HEK293 (cell line): ENCODE measurements at regions not wholly inside any gene's neighbourhood (a gene's known extent, or its start where the extent isn't known, plus 50 kb on each side); places are given as distances from the start of the nearest gene placed in this dataset.

Experiments used
- CTCF ChIA-PET: fragments of 350-600 bp; formaldehyde crosslinking; extraction: SDS; loops from one replicate; lab custom pipeline; 2021; ENCODE audit warnings: antibody characterized with exemption; lab: Yijun Ruan, JAX
- POLR2A ChIA-PET: fragments of 300-600 bp; formaldehyde crosslinking; extraction: SDS; loops from one replicate; lab custom pipeline; 2020; ENCODE audit warnings: antibody characterized with exemption, inconsistent platforms; lab: Yijun Ruan, JAX
- H3K27ac ChIP-seq: fragments of 200-500 bp; sonication (Bioruptor generic); 2 replicates; pipeline ENCODE4 v1.5.1; 2014; ENCODE audit warnings: low read depth, low read length, control low read depth, inconsistent platforms; ENCODE audit errors: extremely low read depth
- H3K36me3 ChIP-seq, 2 experiments: fragments of 200-500 bp in 1 of 2; sonication (Bioruptor generic) in 1 of 2; 1 replicate in 1 of 2; 2 replicates in 1 of 2; pipeline ENCODE4 v1.5.1; 2014 to 2017; ENCODE audit warnings: inconsistent platforms in 2 of 2, low read length in 2 of 2; ENCODE audit not compliant: control insufficient read depth in 2 of 2, insufficient read depth in 1 of 2
- H3K4me1 ChIP-seq: fragments of 200-500 bp; sonication (Bioruptor generic); 2 replicates; pipeline ENCODE4 v1.5.1; 2014; ENCODE audit warnings: mild to moderate bottlenecking, low read length, inconsistent platforms; ENCODE audit not compliant: control insufficient read depth, insufficient read depth
- H3K4me3 ChIP-seq: 2 replicates; pipeline ENCODE4 v1.5.1; 2011; ENCODE audit warnings: low read depth, mild to moderate bottlenecking, control low read depth, low read length, moderate library complexity
- H3K9me3 ChIP-seq: fragments of 200-500 bp; sonication (Bioruptor generic); 2 replicates; pipeline ENCODE4 v1.5.1; 2014; ENCODE audit warnings: low read depth, low read length, inconsistent platforms; ENCODE audit not compliant: control insufficient read depth, insufficient read depth
- BCL11B ChIP-seq: fragments of 450-650 bp; formaldehyde crosslinking; IDR thresholded peaks from 2 replicates; pipeline ENCODE4 v1.5.1; 2016; ENCODE audit warnings: low read depth, missing biosample characterization, missing genetic modification characterization
- ELK4 ChIP-seq: IDR thresholded peaks from 2 replicates; pipeline ENCODE4 v1.6.1; 2011; ENCODE audit warnings: mild to moderate bottlenecking, low read depth, low read length, borderline replicate concordance
- HOXD13 ChIP-seq: sonication (generic); formaldehyde crosslinking; IDR thresholded peaks from 2 replicates; pipeline ENCODE4 v1.8.0; 2022; ENCODE audit warnings: missing genetic modification reagents, borderline replicate concordance
- SETDB1 ChIP-seq: IDR thresholded peaks from one replicate; pipeline ENCODE4 v1.6.1; 2017; ENCODE audit warnings: mild to moderate bottlenecking, low read length, moderate library complexity, mixed read lengths; ENCODE audit not compliant: insufficient read length
- TRIM28 ChIP-seq: IDR thresholded peaks from 2 replicates; pipeline ENCODE4 v1.6.1; 2011; ENCODE audit warnings: low read length, control low read depth, borderline replicate concordance
- ZBTB17 ChIP-seq: fragments of 450-650 bp; formaldehyde crosslinking; IDR thresholded peaks from 2 replicates; pipeline ENCODE4 v1.5.1; 2016; ENCODE audit warnings: missing biosample characterization, missing genetic modification characterization
- ZNF133 ChIP-seq: fragments of 450-650 bp; formaldehyde crosslinking; IDR thresholded peaks from 2 replicates; pipeline ENCODE4 v1.5.1; 2016; ENCODE audit warnings: missing biosample characterization, missing genetic modification characterization
- ZNF148 ChIP-seq: fragments of 450-650 bp; formaldehyde crosslinking; IDR thresholded peaks from 2 replicates; pipeline ENCODE4 v1.5.0; 2017; ENCODE audit warnings: missing biosample characterization, missing genetic modification characterization, borderline replicate concordance
- ZNF155 ChIP-seq: fragments of 450-650 bp; formaldehyde crosslinking; IDR thresholded peaks from 2 replicates; pipeline ENCODE4 v1.5.1; 2016; ENCODE audit warnings: missing biosample characterization, missing genetic modification characterization
- ZNF157 ChIP-seq: fragments of 450-650 bp; formaldehyde crosslinking; IDR thresholded peaks from 2 replicates; pipeline ENCODE4 v1.5.1; 2016; ENCODE audit warnings: missing biosample characterization, missing genetic modification characterization
- ZNF19 ChIP-seq: fragments of 450-650 bp; formaldehyde crosslinking; IDR thresholded peaks from 2 replicates; pipeline ENCODE4; 2016; ENCODE audit warnings: missing biosample characterization, missing genetic modification characterization, low read depth
- ZNF221 ChIP-seq: fragments of 450-650 bp; formaldehyde crosslinking; IDR thresholded peaks from 2 replicates; pipeline ENCODE4 v1.5.1; 2017; ENCODE audit warnings: missing biosample characterization, missing genetic modification characterization, borderline replicate concordance
- ZNF311 ChIP-seq: fragments of 450-650 bp; formaldehyde crosslinking; IDR thresholded peaks from 2 replicates; pipeline ENCODE4 v1.5.1; 2017; ENCODE audit warnings: missing biosample characterization, missing genetic modification characterization, borderline replicate concordance
- ZNF37A ChIP-seq: fragments of 450-650 bp; IDR thresholded peaks from 2 replicates; pipeline ENCODE4 v1.5.1; 2018; ENCODE audit warnings: missing biosample characterization, missing genetic modification characterization
- ZNF423 ChIP-seq: fragments of 450-650 bp; formaldehyde crosslinking; IDR thresholded peaks from 2 replicates; pipeline ENCODE4 v1.5.1; 2016; ENCODE audit warnings: missing biosample characterization, missing genetic modification characterization
- ZNF488 ChIP-seq: fragments of 450-650 bp; formaldehyde crosslinking; IDR thresholded peaks from 2 replicates; pipeline ENCODE4 v1.5.1; 2016; ENCODE audit warnings: missing biosample characterization, missing genetic modification characterization
- ZNF510 ChIP-seq: fragments of 450-650 bp; formaldehyde crosslinking; IDR thresholded peaks from 2 replicates; pipeline ENCODE4 v1.5.1; 2018; ENCODE audit warnings: mild to moderate bottlenecking, missing genetic modification characterization, missing biosample characterization; ENCODE audit not compliant: insufficient replicate concordance
- ZNF514 ChIP-seq: fragments of 450-650 bp; formaldehyde crosslinking; IDR thresholded peaks from 2 replicates; pipeline ENCODE4 v1.5.1; 2016; ENCODE audit warnings: missing biosample characterization, missing genetic modification characterization
- ZNF558 ChIP-seq: fragments of 450-650 bp; formaldehyde crosslinking; IDR thresholded peaks from 2 replicates; pipeline ENCODE4 v1.5.1; 2016; ENCODE audit warnings: missing biosample characterization, missing genetic modification characterization
- ZNF629 ChIP-seq: fragments of 450-650 bp; formaldehyde crosslinking; IDR thresholded peaks from 2 replicates; pipeline ENCODE4 v1.5.1; 2017; ENCODE audit warnings: missing biosample characterization, missing genetic modification characterization
- ZNF658 ChIP-seq: fragments of 450-650 bp; formaldehyde crosslinking; IDR thresholded peaks from 2 replicates; pipeline ENCODE4; 2016; ENCODE audit warnings: missing biosample characterization, missing genetic modification characterization
- ZNF76 ChIP-seq: fragments of 450-650 bp; formaldehyde crosslinking; IDR thresholded peaks from 2 replicates; pipeline ENCODE4; 2016; ENCODE audit warnings: low read depth, missing biosample characterization, missing genetic modification characterization, borderline replicate concordance
- ZNF776 ChIP-seq: fragments of 450-650 bp; formaldehyde crosslinking; IDR thresholded peaks from 2 replicates; pipeline ENCODE4 v1.5.0; 2017; ENCODE audit warnings: missing biosample characterization, missing genetic modification characterization, borderline replicate concordance
- ZNF777 ChIP-seq: fragments of 450-650 bp; formaldehyde crosslinking; IDR thresholded peaks from 2 replicates; pipeline ENCODE4 v1.5.1; 2017; ENCODE audit warnings: missing biosample characterization, missing genetic modification characterization, borderline replicate concordance
- ZNF785 ChIP-seq: fragments of 450-650 bp; formaldehyde crosslinking; IDR thresholded peaks from 2 replicates; pipeline ENCODE4 v1.5.1; 2016; ENCODE audit warnings: missing biosample characterization, missing genetic modification characterization
- ZNF792 ChIP-seq: fragments of 450-650 bp; formaldehyde crosslinking; IDR thresholded peaks from 2 replicates; pipeline ENCODE4 v1.5.1; 2016; ENCODE audit warnings: missing biosample characterization, missing genetic modification characterization
- TF ChIP-seq, protein P1 (sequence below): fragments of 450-650 bp; formaldehyde crosslinking; IDR thresholded peaks from 2 replicates; pipeline ENCODE4 v1.5.1; 2017; ENCODE audit warnings: missing biosample characterization, missing genetic modification characterization
- TF ChIP-seq, protein P2 (sequence below): fragments of 450-650 bp; formaldehyde crosslinking; IDR thresholded peaks from 2 replicates; pipeline ENCODE4 v1.5.1; 2016; ENCODE audit warnings: missing biosample characterization, missing genetic modification characterization

DNA sequence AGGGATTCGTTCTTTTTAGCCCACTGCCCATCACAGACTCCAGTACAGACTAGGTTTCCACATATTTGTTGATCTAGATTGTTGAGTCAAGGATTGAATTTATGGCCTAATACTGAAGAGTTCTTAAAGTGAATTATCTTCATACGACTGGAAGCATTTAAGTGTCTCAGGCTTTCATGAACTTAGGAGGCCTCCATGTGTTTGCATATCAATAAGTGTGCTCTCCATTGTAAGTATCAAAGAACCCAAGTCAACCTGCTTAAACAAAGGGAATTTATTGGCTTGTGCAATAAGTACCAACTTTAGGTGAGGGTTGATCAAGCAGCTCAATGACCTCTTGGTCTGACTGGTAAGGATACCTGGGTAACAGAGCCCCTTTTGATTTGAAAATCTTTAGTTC, 382.1 kb downstream of the PDCD6IP start:
- no peaks in the 10 kb centered on the region for H3K9me3 ChIP-seq
- TF ChIP-seq ZNF157 (tag by site-specific recombination) (no peak), ZNF488 (no peak), ZNF155 (tag by site-specific recombination) (no peak), ZNF776 (no peak), ZNF785 (tag by site-specific recombination) (no peak), ZBTB17 (no peak), BCL11B (tag by site-specific recombination) (no peak), ZNF658 (tag by site-specific recombination) (no peak), ELK4 (no peak), ZNF423 (no peak), SETDB1 (no peak), TRIM28 (no peak), ZNF558 (tag by site-specific recombination) (no peak), ZNF133 (tag by site-specific recombination) (no peak), ZNF148 (tag by site-specific recombination) (no peak), ZNF311 (tag by site-specific recombination) (no peak), HOXD13 (no peak), ZNF777 (tag by site-specific recombination) (no peak), ZNF19 (tag by site-specific recombination) (no peak), ZNF37A (tag by site-specific recombination) (no peak)
- no peaks in the 10 kb centered on the region for H3K36me3 ChIP-seq
- ChIA-PET POLR2A (no interaction called here), CTCF (no interaction called here)
- peaks cover 5% of the 10 kb centered on the region; the same call in 1 of the 2 replicates for H3K4me1 ChIP-seq
- no peak overlapping the region for H3K27ac ChIP-seq
- H3K4me3 ChIP-seq: no peak overlapping the region

- Histone ChIP-seq H3K27ac (no peak overlapping the region), H3K4me3 (no peak overlapping the region), H3K36me3 (no peaks in the 10 kb centered on the region), H3K4me1 (peaks cover 5% of the 10 kb centered on the region; the same call in 1 of the 2 replicates), H3K9me3 (no peaks in the 10 kb centered on the region)
- CTCF ChIA-PET: interaction anchor here (0.6 kb wide), 1 partner anchor 290 kb away, joined by 3 read pairs; no protein-coding TSS in a partner anchor
- POLR2A ChIA-PET: no interaction called here
- TF ChIP-seq, protein P1, sequence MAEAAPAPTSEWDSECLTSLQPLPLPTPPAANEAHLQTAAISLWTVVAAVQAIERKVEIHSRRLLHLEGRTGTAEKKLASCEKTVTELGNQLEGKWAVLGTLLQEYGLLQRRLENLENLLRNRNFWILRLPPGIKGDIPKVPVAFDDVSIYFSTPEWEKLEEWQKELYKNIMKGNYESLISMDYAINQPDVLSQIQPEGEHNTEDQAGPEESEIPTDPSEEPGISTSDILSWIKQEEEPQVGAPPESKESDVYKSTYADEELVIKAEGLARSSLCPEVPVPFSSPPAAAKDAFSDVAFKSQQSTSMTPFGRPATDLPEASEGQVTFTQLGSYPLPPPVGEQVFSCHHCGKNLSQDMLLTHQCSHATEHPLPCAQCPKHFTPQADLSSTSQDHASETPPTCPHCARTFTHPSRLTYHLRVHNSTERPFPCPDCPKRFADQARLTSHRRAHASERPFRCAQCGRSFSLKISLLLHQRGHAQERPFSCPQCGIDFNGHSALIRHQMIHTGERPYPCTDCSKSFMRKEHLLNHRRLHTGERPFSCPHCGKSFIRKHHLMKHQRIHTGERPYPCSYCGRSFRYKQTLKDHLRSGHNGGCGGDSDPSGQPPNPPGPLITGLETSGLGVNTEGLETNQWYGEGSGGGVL (tag by site-specific recombination): no peak
- TF ChIP-seq ZNF510 (tag by site-specific recombination): no peak
- TF ChIP-seq ZNF221 (tag by site-specific recombination): no peak
- TF ChIP-seq, protein P2, sequence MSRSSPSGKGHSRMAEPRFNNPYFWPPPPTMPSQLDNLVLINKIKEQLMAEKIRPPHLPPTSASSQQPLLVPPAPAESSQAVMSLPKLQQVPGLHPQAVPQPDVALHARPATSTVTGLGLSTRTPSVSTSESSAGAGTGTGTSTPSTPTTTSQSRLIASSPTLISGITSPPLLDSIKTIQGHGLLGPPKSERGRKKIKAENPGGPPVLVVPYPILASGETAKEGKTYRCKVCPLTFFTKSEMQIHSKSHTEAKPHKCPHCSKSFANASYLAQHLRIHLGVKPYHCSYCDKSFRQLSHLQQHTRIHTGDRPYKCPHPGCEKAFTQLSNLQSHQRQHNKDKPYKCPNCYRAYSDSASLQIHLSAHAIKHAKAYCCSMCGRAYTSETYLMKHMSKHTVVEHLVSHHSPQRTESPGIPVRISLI: no peak
- TF ChIP-seq ZNF629 (tag by site-specific recombination): no peak
- no peak for TF ChIP-seq ZNF155 (tag by site-specific recombination)
- no peak for TF ChIP-seq ZNF148 (tag by site-specific recombination)
- no peak for TF ChIP-seq ZNF76 (tag by site-specific recombination)
- no peak for TF ChIP-seq ZNF792
- TF ChIP-seq ZNF514 (tag by site-specific recombination): no peak
Measured at GRCh38 chr3:34183114-34183513, 384.7 kb downstream of the PDCD6IP start.
